ENCODE measurements at regions not wholly inside any gene's neighbourhood (a gene's known extent, or its start where the extent isn't known, plus 50 kb on each side); places are given as distances from the start of the nearest gene placed in this dataset.

DNA sequence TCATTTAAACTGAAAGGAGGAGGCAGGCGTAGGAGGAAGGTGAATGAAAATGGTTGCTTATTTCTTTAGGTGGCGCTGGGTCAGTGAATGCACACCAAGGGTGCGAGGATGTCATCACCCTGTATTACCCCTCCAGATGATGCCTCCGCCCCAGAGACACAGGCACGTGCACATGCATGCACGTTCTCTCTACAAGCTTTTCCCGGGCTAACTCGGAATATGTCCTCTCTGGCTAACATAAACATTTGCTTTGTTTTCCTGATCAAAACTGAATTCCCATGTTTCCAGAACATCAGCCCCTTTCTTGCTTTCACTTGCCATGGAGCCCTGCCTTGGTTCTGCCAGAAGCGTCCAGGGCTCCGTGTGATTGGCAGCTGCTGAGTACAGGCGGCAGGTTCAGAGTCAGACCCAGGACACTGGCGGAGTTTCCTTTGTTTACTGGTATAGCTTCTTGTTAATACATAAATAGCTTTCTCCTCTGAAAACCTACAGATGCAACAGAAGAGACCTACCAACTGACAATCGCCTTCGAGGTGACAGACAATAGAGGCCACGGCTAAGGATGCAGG lies 131.2 kb upstream of the RPS6KA2 start:
- no peaks in the 10 kb centered on the region for H3K36me3 Mint-ChIP-seq
- H3K4me1 Mint-ChIP-seq, result peaks cover 10 to 45% of the 10 kb centered on the region in 2 donors
- peak overlapping the region; percentile 2 to 79 (median 59) for H3K4me3 Mint-ChIP-seq
- no peak for DNase-seq
- no peaks in the 10 kb centered on the region for H3K9me3 Mint-ChIP-seq
- peaks cover 2 to 14% (median 3%) of the 10 kb centered on the region in 3 donors for H3K27me3 Mint-ChIP-seq (ENCODE audit: low read depth in 3 of 3)
- peak overlapping the region in 2 of 6 donors; percentile 70 to 86 for H3K27ac Mint-ChIP-seq

DNA sequence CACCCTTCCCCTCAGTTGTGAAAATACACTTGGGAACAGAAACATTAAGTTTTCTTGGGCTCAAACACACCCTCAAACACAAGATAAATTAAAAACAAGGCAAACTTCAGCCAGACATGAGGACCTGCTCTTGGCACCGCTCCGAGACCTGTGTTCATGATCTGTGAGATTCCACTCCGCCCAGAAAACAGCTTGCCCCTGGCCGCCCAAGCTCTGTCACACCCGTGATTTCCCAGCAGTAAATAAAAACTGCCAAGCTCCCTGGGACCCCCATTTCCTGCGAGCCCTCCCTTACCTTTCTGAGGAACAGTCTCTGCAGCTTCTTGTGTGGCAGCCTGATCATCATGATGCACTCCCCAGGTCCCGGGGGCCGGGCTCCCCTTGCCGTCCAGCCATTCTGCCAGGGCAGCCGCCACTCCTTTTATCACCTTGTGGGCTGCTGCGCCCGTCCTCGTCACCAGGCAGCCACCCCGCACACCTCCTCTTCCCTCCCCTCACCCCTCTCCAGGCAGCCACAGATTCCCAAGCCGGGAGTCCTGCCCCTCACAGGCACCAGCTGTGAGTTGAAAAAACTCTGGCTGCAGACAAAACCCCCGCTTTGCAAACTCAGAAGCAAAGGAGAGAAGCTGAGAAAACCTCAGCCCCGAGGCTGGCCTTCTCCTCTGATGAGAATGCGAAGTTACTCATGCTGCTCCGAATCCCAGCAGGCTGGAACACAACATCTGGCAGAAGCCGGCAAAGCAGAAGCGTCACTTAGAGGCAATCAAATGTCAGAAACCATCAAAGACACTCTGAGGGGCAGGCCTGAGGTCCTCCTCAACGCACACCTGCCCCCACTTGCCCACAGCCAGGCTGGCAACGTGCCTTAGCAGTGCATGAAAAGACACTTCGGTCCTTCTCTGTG lies 130.4 kb upstream of the RPS6KA2 start:
- H3K36me3 Mint-ChIP-seq, result no peaks in the 10 kb centered on the region
- H3K27ac Mint-ChIP-seq, result peak overlapping the region in 3 of 6 donors; percentile 46 to 86 (median 67)
- peaks cover 10 to 52% of the 10 kb centered on the region in 2 donors for H3K4me1 Mint-ChIP-seq
- no peak for DNase-seq
- no peaks in the 10 kb centered on the region for H3K9me3 Mint-ChIP-seq
- H3K4me3 Mint-ChIP-seq, result peak overlapping the region; percentile 10 to 79 (median 59)
- peaks cover 2 to 12% (median 3%) of the 10 kb centered on the region in 3 donors for H3K27me3 Mint-ChIP-seq (ENCODE audit: low read depth in 3 of 3)

DNA sequence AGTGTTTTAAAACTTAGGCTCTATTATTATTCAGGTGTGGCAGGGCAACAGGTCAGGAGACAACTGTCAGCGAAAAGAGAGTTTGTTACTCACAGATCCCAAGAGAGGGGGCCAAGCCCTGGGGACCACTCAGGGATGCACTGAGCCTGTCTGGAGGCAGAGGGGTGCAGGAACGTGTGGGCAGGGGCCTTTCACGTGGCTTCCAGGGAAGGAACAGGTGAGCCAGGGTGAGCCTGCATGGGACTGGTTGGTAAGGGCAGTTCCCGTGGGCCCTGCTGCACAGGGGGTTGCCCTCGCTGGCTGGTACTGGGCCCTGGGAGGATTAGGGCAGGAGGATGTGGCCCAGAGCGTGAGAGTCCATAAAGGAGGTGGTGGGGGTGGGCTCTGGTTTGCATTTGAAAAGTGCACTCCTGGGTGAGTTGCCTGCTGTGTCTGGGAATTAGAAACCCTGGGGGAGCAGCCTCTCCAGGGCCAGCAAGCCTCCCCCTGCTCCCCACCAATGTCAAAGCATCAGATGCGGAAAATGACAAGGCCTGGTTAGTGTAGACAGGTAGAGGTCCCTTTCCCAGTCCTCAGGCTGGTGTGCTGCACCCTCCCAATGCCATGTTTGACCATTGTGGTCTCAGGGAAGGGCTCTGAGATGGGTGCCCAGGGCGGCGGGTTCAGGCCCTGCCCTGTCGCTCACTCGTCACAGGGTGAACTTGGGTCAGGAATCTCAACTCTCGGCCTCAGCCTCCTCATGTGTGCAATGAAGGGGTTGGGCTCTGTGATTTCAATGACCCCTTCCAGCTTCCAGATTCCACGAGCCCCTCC lies 127.4 kb upstream of the RPS6KA2 start:
- Mint-ChIP-seq H3K36me3 (no peaks in the 10 kb centered on the region), H3K27ac (no peak overlapping the region), H3K4me3 (no peak overlapping the region), H3K9me3 (no peaks in the 10 kb centered on the region), H3K27me3 (ENCODE audit: low read depth in 3 of 3) (peaks cover 2 to 12% (median 6%) of the 10 kb centered on the region in 3 donors), H3K4me1 (peaks cover 9 to 56% of the 10 kb centered on the region in 2 donors)
- DNase-seq, result no peak

DNA sequence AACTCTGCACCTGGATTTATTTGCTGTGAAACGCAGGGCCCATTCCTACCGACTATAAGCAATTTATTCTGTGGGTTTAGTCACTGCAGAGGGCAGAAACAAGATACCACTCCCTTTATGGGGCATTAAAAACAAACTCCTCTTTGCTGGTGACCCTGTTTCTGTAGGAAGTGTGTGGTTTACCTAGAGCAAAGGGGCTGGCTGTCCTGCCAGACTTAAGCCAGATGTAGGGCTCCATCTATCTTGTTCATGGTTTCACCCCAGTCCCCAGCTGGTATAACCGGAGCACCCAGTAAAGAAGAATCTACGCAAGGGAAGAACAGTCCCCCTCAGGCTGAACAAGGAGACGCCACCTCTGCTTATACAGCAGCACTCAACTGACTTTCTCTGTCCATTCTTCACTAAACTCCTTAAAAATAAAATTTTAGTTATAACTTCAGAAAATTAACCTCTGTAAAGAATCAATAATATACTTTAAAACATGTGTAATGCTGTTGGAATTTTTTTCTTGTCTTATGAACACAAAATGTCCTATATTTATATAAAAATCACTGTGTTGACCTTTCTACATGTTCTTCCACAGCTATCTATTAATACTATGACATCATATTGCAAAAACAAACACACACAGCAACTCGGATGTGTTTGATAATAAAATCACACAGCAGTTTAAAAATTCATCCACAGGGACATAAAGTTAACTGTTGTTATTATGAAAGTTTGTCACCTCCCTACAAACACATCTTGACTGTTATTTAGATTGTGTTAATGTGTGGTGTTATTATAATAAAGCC lies 126.1 kb upstream of the RPS6KA2 start:
- no peaks in the 10 kb centered on the region for H3K36me3 Mint-ChIP-seq
- H3K27me3 Mint-ChIP-seq (ENCODE audit: low read depth in 3 of 3), result peaks cover 0 to 6% (median 6%) of the 10 kb centered on the region in 3 donors
- H3K4me1 Mint-ChIP-seq, result peaks cover 6 to 43% of the 10 kb centered on the region in 2 donors
- H3K9me3 Mint-ChIP-seq, result no peaks in the 10 kb centered on the region
- H3K4me3 Mint-ChIP-seq, result peak overlapping the region in 1 of 5 donors; percentile 4
- peak overlapping the region in 1 of 6 donors; percentile 75 for H3K27ac Mint-ChIP-seq
- DNase-seq, result no peak

DNA sequence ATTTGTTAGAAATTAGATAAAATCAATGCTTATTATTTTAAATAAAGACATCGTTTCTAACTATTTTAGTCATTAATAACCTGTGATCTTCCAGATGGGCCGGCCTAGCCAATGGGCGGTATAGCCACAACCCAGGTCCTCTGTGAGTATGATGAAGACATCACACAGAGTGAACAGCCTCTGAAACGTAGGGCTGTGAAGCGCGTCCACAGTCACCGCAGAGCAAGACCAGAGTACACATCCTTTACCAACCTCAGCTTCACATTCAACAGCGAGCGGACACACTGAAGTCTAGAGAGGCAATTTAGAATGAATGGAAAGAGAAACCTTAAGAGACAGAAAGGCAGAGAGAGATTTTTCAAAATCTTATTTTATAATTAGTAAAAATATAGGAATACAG lies 125.0 kb upstream of the RPS6KA2 start:
- peak overlapping the region in 1 of 5 donors; percentile 34 for H3K4me3 Mint-ChIP-seq
- no peaks in the 10 kb centered on the region for H3K36me3 Mint-ChIP-seq
- peak; percentile 34 to 62 (median 42) for DNase-seq
- peak overlapping the region in 1 of 6 donors; percentile 67 for H3K27ac Mint-ChIP-seq
- peaks cover 0 to 5% (median 2%) of the 10 kb centered on the region in 3 donors for H3K27me3 Mint-ChIP-seq (ENCODE audit: low read depth in 3 of 3)
- H3K9me3 Mint-ChIP-seq, result no peaks in the 10 kb centered on the region
- peaks cover 5 to 33% of the 10 kb centered on the region in 2 donors for H3K4me1 Mint-ChIP-seq

DNA sequence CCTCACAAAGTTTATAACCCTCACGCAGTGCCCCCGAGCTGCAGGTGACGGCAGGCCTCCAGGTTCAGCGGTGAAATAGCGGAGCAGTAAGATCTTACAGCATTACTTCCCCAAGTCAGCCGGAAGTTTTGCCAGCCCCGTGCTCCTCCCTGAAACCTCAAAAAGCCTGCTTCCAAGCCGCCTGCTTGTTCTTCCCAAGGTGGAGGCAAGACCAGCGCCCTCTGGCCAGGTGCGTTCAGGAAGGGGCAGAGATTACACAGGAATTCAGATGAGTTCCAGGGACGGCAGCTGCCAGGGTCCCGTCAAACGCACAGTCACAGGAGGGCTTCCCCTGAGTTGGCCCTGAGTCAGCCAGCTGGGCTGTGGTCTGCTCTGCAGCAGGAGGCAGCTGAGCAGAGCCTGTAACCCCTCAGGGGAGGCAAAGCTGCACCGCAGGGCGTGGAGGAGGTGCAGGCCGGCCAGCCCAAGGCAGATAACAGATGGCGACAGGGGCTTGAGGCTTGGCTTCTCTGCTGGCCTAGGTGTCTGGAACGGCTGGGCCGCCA lies 124.1 kb upstream of the RPS6KA2 start:
- peaks cover 2 to 3% (median 2%) of the 10 kb centered on the region in 3 donors for H3K27me3 Mint-ChIP-seq (ENCODE audit: low read depth in 3 of 3)
- H3K4me1 Mint-ChIP-seq, result peaks cover 5 to 30% of the 10 kb centered on the region in 2 donors
- H3K9me3 Mint-ChIP-seq, result no peaks in the 10 kb centered on the region
- DNase-seq, result no peak
- H3K27ac Mint-ChIP-seq, result peak overlapping the region in 1 of 6 donors; percentile 51
- peak overlapping the region in 2 of 5 donors; percentile 21 to 30 for H3K4me3 Mint-ChIP-seq
- no peaks in the 10 kb centered on the region for H3K36me3 Mint-ChIP-seq

DNA sequence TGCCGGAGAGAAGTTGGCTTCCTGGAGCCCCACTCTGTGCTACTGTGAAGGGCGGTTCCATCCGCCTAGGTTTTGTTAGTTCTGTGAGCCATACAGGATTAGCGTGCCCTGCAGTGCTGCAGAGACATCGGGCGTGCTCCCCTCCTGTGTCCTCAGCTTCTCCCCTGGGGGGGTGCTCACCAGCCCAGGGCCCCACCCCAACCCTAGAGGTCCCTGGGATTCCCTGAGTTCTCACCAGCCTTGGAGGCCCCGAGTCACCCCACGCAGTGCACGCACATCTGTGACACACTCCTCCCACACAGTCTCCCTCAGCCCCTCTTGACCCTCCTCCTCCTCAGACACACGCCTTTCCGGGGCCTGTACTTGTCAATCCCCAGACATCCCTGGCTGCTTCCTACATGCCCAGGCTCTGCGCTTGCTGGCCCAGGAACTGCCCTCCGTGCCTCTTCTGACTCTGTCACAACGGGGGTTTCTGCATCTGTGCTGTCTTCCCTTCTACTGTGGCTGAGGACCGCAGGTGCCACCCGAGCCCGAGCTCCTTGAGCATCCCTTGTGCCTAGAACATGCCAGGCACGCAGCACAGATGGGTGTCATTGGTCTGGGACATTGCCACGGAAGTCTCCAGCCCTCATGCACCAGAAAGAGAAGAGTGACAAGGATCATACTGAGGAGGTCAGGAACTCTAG lies 123.2 kb upstream of the RPS6KA2 start:
- H3K27ac Mint-ChIP-seq, result peak overlapping the region in 1 of 6 donors; percentile 13
- H3K4me3 Mint-ChIP-seq, result peak overlapping the region in 1 of 5 donors; percentile 13
- no peaks in the 10 kb centered on the region for H3K36me3 Mint-ChIP-seq
- peaks cover 5 to 30% of the 10 kb centered on the region in 2 donors for H3K4me1 Mint-ChIP-seq
- DNase-seq, result no peak
- peaks cover 0 to 3% (median 3%) of the 10 kb centered on the region in 3 donors for H3K27me3 Mint-ChIP-seq (ENCODE audit: low read depth in 3 of 3)
- no peaks in the 10 kb centered on the region for H3K9me3 Mint-ChIP-seq

DNA sequence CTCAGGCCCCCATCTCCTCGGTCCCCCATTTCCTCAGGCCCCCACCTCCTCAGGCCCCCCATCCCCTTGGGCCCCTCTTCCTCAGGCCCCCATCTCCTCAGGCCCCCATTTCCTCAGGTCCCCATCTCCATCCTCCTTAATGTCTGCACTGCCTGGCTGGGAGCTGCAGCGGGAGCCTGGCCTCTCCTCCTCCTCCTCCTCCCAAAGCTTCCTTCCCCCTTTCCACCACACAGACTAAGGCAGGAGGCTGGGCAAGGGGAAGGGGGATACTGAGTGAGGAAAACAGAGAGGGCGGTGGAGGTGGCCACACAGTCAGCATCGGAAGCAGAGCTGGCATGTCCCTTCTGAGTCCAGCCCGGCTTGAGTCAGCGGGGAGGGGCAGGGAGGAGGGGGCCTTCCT lies 122.6 kb upstream of the RPS6KA2 start:
- DNase-seq, result no peak
- Mint-ChIP-seq H3K4me1 (peaks cover 5 to 30% of the 10 kb centered on the region in 2 donors), H3K4me3 (no peak overlapping the region), H3K27me3 (ENCODE audit: low read depth in 3 of 3) (peaks cover 0 to 3% (median 3%) of the 10 kb centered on the region in 3 donors), H3K9me3 (no peaks in the 10 kb centered on the region), H3K27ac (no peak overlapping the region), H3K36me3 (no peaks in the 10 kb centered on the region)

DNA sequence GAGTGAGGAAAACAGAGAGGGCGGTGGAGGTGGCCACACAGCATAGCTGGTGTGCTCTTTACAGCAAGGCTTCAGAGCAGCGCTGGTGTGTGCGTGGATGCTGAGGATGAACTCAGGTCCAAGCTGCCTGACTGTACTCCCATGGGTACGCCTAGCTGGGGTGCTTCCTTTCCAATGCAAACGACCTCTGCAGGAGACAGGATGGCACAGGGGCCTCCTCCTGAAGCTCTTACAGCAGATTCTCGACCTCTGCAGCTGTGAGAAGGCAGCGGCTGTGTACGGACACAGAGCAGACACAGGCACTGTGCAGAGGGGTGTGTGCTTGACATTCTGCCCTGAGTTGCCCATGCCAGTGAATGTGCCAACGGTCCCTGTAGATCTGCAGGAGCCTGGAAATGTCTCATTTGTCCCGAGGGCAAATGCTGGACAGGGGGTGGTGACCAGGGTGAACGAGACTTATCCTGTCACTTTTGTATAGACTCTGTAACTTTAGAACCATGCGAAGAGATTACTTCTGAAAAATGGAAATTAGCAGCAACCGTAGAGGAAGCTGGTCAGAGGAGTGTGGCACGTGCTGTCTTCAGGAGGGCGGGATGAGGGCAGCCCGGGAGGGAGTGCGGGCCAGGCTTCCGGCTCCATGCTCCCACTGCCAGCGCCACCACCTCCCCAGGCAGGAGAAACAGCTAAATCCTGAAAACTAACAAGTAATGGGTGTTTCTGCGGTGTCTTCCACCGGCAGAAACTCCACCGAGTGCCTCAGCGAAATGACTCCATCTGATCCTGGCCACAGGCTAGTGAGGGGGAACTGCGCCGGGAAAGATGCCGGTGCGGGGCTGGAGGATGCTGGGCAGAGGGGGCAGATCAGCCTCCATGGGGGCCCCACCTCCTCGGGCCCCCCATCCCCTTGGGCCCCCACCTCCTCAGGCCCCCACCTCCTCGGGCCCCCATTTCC lies 120.9 kb upstream of the RPS6KA2 start:
- Mint-ChIP-seq H3K27ac (no peak overlapping the region), H3K27me3 (ENCODE audit: low read depth in 3 of 3) (peaks cover 0 to 3% (median 3%) of the 10 kb centered on the region in 3 donors), H3K4me1 (peaks cover 5 to 31% of the 10 kb centered on the region in 2 donors), H3K36me3 (no peaks in the 10 kb centered on the region), H3K4me3 (no peak overlapping the region), H3K9me3 (no peaks in the 10 kb centered on the region)
- no peak for DNase-seq

DNA sequence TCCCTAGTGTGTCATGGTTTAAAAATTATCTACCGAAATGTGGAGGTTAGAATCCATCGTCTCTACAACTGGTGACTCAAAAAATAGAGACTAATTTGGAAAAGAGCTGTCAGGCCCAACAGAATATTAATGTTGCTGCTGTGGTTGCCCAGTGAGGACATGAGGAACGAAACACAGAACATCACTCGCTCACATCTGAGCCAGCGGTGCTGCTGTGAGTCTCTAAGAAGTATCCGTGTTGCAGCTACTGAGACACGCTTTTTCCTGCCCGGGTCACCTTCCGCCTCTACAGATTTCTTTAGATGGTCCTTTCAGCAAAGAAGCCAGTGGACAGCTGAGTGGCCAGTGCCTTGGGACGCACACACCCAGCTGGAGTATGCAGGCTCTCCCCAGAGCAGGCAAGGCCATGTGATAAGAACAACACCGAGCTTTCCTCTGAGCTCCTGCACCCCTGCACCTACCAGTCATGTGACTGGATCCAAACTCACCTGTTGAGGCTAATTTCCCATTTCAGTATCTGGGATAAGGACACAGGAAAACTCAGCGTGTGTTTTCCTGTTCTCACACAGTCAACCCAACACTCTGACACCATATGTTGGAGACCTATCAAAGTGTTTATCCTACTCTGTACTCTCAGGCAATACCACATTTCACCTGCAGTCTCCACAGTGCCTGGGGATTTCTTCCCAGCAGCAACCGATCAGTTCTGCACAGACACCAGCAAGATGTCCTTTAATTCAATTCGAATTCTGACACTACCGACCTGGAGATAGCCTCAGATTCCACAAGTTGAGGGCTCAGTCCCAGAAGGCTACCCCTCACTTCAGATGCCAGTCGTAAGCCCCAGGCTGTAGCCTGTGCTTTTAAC lies 119.0 kb upstream of the RPS6KA2 start:
- Mint-ChIP-seq H3K27ac (no peak overlapping the region), H3K36me3 (no peaks in the 10 kb centered on the region), H3K4me1 (peaks cover 8 to 25% of the 10 kb centered on the region in 2 donors), H3K9me3 (no peaks in the 10 kb centered on the region), H3K4me3 (no peak overlapping the region), H3K27me3 (ENCODE audit: low read depth in 3 of 3) (peaks cover 3 to 5% (median 4%) of the 10 kb centered on the region in 3 donors)
- DNase-seq, result no peak
